ENCODE measurements at regions not wholly inside any gene's neighbourhood (a gene's known extent, or its start where the extent isn't known, plus 50 kb on each side); places are given as distances from the start of the nearest gene placed in this dataset.

GRCh38 chr10:10817609-10818008 is 200.1 kb upstream of the CELF2 start:
- no peak overlapping the region for H2AK5ac ChIP-seq (ENCODE audit: low read depth, low read length)
- no peaks in the 10 kb centered on the region for H3K4me1 ChIP-seq (ENCODE audit: control insufficient read depth in 2 of 2, insufficient read depth in 1 of 2, low read depth in 1 of 2, low read length in 2 of 2)
- WGBS, 2 donors (ENCODE audit: extremely low coverage in 2 of 2, insufficient read length in 2 of 2, insufficient replicate concordance in 1 of 2), result no CpG with 5 or more reads among the region's 5 CpGs
- H2BK5ac ChIP-seq (ENCODE audit: low read length), result no peak overlapping the region
- H3K27ac ChIP-seq (replicated peaks; ENCODE audit: low read length), result no peak overlapping the region
- H2AFZ ChIP-seq (ENCODE audit: low read length), result no peak overlapping the region
- no peak overlapping the region for H3K18ac ChIP-seq (ENCODE audit: low read length)
- H3K9me3 ChIP-seq (replicated peaks in 1 of 2; ENCODE audit: control insufficient read depth in 2 of 2, insufficient read depth in 1 of 2, low read depth in 1 of 2, low read length in 2 of 2), result peaks cover 0 to 2% of the 10 kb centered on the region in 2 donors
- no peak overlapping the region for H3K14ac ChIP-seq (ENCODE audit: low read length)
- H4K91ac ChIP-seq (ENCODE audit: low read depth, low read length, poor library complexity), result no peak overlapping the region
- no peaks in the 10 kb centered on the region for H3K36me3 ChIP-seq (replicated peaks in 1 of 2; ENCODE audit: control insufficient read depth in 2 of 2, insufficient read depth in 2 of 2, low read length in 2 of 2)
- DNase-seq (ENCODE audit: low spot score), result no peak
- H2BK120ac ChIP-seq (ENCODE audit: low read depth, low read length), result no peak overlapping the region
- no peak overlapping the region for H2BK12ac ChIP-seq (ENCODE audit: low read length)
- H3K4me3 ChIP-seq (ENCODE audit: low read length in 2 of 2), result no peak overlapping the region
- no peak overlapping the region for H3K9ac ChIP-seq (ENCODE audit: low read depth, low read length, poor library complexity)
- H3K79me1 ChIP-seq (ENCODE audit: low read depth, low read length), result no peaks in the 10 kb centered on the region
- H2BK15ac ChIP-seq (ENCODE audit: low read length), result no peak overlapping the region
- no peaks in the 10 kb centered on the region for H3K27me3 ChIP-seq (ENCODE audit: control insufficient read depth in 3 of 3, insufficient read depth in 3 of 3, low read depth in 1 of 3, low read length in 3 of 3)
- H3K4me2 ChIP-seq (ENCODE audit: insufficient read depth, low read length, poor library complexity, severe bottlenecking), result no peak overlapping the region
- no peak overlapping the region for H3K4ac ChIP-seq (ENCODE audit: low read length)
- H3K23ac ChIP-seq (ENCODE audit: low read depth, low read length, poor library complexity), result no peak overlapping the region
- H4K8ac ChIP-seq (ENCODE audit: low read depth, low read length), result no peak overlapping the region

- Histone ChIP-seq H3K4me1 (ENCODE audit: control insufficient read depth in 2 of 2, insufficient read depth in 1 of 2, low read depth in 1 of 2, low read length in 2 of 2) (no peaks in the 10 kb centered on the region), H3K9me3 (replicated peaks in 1 of 2; ENCODE audit: control insufficient read depth in 2 of 2, insufficient read depth in 1 of 2, low read depth in 1 of 2, low read length in 2 of 2) (peaks cover 0 to 2% of the 10 kb centered on the region in 2 donors), H3K14ac (ENCODE audit: low read length) (no peak overlapping the region), H2BK15ac (ENCODE audit: low read length) (no peak overlapping the region), H4K8ac (ENCODE audit: low read depth, low read length) (no peak overlapping the region), H3K9ac (ENCODE audit: low read depth, low read length, poor library complexity) (no peak overlapping the region), H2BK5ac (ENCODE audit: low read length) (no peak overlapping the region), H3K4me2 (ENCODE audit: insufficient read depth, low read length, poor library complexity, severe bottlenecking) (no peak overlapping the region), H3K27ac (replicated peaks; ENCODE audit: low read length) (no peak overlapping the region), H3K27me3 (ENCODE audit: control insufficient read depth in 3 of 3, insufficient read depth in 3 of 3, low read depth in 1 of 3, low read length in 3 of 3) (no peaks in the 10 kb centered on the region), H3K18ac (ENCODE audit: low read length) (no peak overlapping the region), H3K4me3 (ENCODE audit: low read length in 2 of 2) (no peak overlapping the region), H3K36me3 (replicated peaks in 1 of 2; ENCODE audit: control insufficient read depth in 2 of 2, insufficient read depth in 2 of 2, low read length in 2 of 2) (no peaks in the 10 kb centered on the region), H2BK12ac (ENCODE audit: low read length) (no peak overlapping the region), H3K23ac (ENCODE audit: low read depth, low read length, poor library complexity) (no peak overlapping the region), H3K4ac (ENCODE audit: low read length) (no peak overlapping the region), H2AK5ac (ENCODE audit: low read depth, low read length) (no peak overlapping the region), H4K91ac (ENCODE audit: low read depth, low read length, poor library complexity) (no peak overlapping the region), H2BK120ac (ENCODE audit: low read depth, low read length) (no peak overlapping the region), H2AFZ (ENCODE audit: low read length) (no peak overlapping the region), H3K79me1 (ENCODE audit: low read depth, low read length) (no peaks in the 10 kb centered on the region)
- WGBS, 2 donors (ENCODE audit: extremely low coverage in 2 of 2, insufficient read length in 2 of 2, insufficient replicate concordance in 1 of 2), result no CpG with 5 or more reads among the region's 2 CpGs
- no peak for DNase-seq (ENCODE audit: low spot score)
Measured at GRCh38 chr10:10818082-10818481, 199.6 kb upstream of the CELF2 start.

- Histone ChIP-seq H3K9ac (ENCODE audit: low read depth, low read length, poor library complexity) (no peak overlapping the region), H2BK120ac (ENCODE audit: low read depth, low read length) (no peak overlapping the region), H3K4me3 (ENCODE audit: low read length in 2 of 2) (no peak overlapping the region), H3K18ac (ENCODE audit: low read length) (no peak overlapping the region), H2BK12ac (ENCODE audit: low read length) (no peak overlapping the region), H4K8ac (ENCODE audit: low read depth, low read length) (no peak overlapping the region), H2BK15ac (ENCODE audit: low read length) (no peak overlapping the region), H2AFZ (ENCODE audit: low read length) (no peak overlapping the region), H3K36me3 (replicated peaks in 1 of 2; ENCODE audit: control insufficient read depth in 2 of 2, insufficient read depth in 2 of 2, low read length in 2 of 2) (no peaks in the 10 kb centered on the region), H2AK5ac (ENCODE audit: low read depth, low read length) (no peak overlapping the region), H3K27me3 (ENCODE audit: control insufficient read depth in 3 of 3, insufficient read depth in 3 of 3, low read depth in 1 of 3, low read length in 3 of 3) (no peaks in the 10 kb centered on the region), H3K14ac (ENCODE audit: low read length) (no peak overlapping the region), H4K91ac (ENCODE audit: low read depth, low read length, poor library complexity) (no peak overlapping the region), H2BK5ac (ENCODE audit: low read length) (no peak overlapping the region), H3K27ac (replicated peaks; ENCODE audit: low read length) (no peak overlapping the region), H3K23ac (ENCODE audit: low read depth, low read length, poor library complexity) (no peak overlapping the region), H3K4me1 (ENCODE audit: control insufficient read depth in 2 of 2, insufficient read depth in 1 of 2, low read depth in 1 of 2, low read length in 2 of 2) (peaks cover 0 to under 1% of the 10 kb centered on the region in 2 donors), H3K4ac (ENCODE audit: low read length) (no peak overlapping the region), H3K4me2 (ENCODE audit: insufficient read depth, low read length, poor library complexity, severe bottlenecking) (no peak overlapping the region), H3K9me3 (replicated peaks in 1 of 2; ENCODE audit: control insufficient read depth in 2 of 2, insufficient read depth in 1 of 2, low read depth in 1 of 2, low read length in 2 of 2) (peaks cover 0 to 2% of the 10 kb centered on the region in 2 donors), H3K79me1 (ENCODE audit: low read depth, low read length) (no peaks in the 10 kb centered on the region)
- no peak for DNase-seq (ENCODE audit: low spot score)
- no CpG with 5 or more reads among the region's 7 CpGs for WGBS, 2 donors (ENCODE audit: extremely low coverage in 2 of 2, insufficient read length in 2 of 2, insufficient replicate concordance in 1 of 2)
Measured at GRCh38 chr10:10819206-10819856, 198.3 kb upstream of the CELF2 start.

GRCh38 chr10:10821926-10822325 is 195.7 kb upstream of the CELF2 start:
- H3K4ac ChIP-seq (ENCODE audit: low read length), result no peak overlapping the region
- H3K18ac ChIP-seq (ENCODE audit: low read length), result peak overlapping the region; percentile 51
- peaks cover 0 to 2% of the 10 kb centered on the region in 2 donors for H3K9me3 ChIP-seq (replicated peaks in 1 of 2; ENCODE audit: control insufficient read depth in 2 of 2, insufficient read depth in 1 of 2, low read depth in 1 of 2, low read length in 2 of 2)
- no peak overlapping the region for H4K91ac ChIP-seq (ENCODE audit: low read depth, low read length, poor library complexity)
- no peak for DNase-seq (ENCODE audit: low spot score)
- no peak overlapping the region for H2BK5ac ChIP-seq (ENCODE audit: low read length)
- no peak overlapping the region for H3K4me3 ChIP-seq (ENCODE audit: low read length in 2 of 2)
- H3K4me1 ChIP-seq (ENCODE audit: control insufficient read depth in 2 of 2, insufficient read depth in 1 of 2, low read depth in 1 of 2, low read length in 2 of 2), result peaks cover 0 to 4% of the 10 kb centered on the region in 2 donors
- H2BK12ac ChIP-seq (ENCODE audit: low read length), result no peak overlapping the region
- no peaks in the 10 kb centered on the region for H3K36me3 ChIP-seq (replicated peaks in 1 of 2; ENCODE audit: control insufficient read depth in 2 of 2, insufficient read depth in 2 of 2, low read length in 2 of 2)
- peak overlapping the region; percentile 86 for H2BK15ac ChIP-seq (ENCODE audit: low read length)
- no peak overlapping the region for H3K9ac ChIP-seq (ENCODE audit: low read depth, low read length, poor library complexity)
- no CpG with 5 or more reads among the region's 6 CpGs for WGBS, 2 donors (ENCODE audit: extremely low coverage in 2 of 2, insufficient read length in 2 of 2, insufficient replicate concordance in 1 of 2)
- H2AK5ac ChIP-seq (ENCODE audit: low read depth, low read length), result no peak overlapping the region
- no peaks in the 10 kb centered on the region for H3K79me1 ChIP-seq (ENCODE audit: low read depth, low read length)
- no peak overlapping the region for H3K27ac ChIP-seq (replicated peaks; ENCODE audit: low read length)
- H4K8ac ChIP-seq (ENCODE audit: low read depth, low read length), result no peak overlapping the region
- H3K27me3 ChIP-seq (ENCODE audit: control insufficient read depth in 3 of 3, insufficient read depth in 3 of 3, low read depth in 1 of 3, low read length in 3 of 3), result no peaks in the 10 kb centered on the region
- no peak overlapping the region for H3K4me2 ChIP-seq (ENCODE audit: insufficient read depth, low read length, poor library complexity, severe bottlenecking)
- H3K23ac ChIP-seq (ENCODE audit: low read depth, low read length, poor library complexity), result no peak overlapping the region
- no peak overlapping the region for H2BK120ac ChIP-seq (ENCODE audit: low read depth, low read length)
- H3K14ac ChIP-seq (ENCODE audit: low read length), result no peak overlapping the region
- H2AFZ ChIP-seq (ENCODE audit: low read length), result no peak overlapping the region

All from neuronal stem cell (in vitro differentiated cells).